Skeletal muscle tissue (tissue), 3 donors: ENCODE measurements at regions not wholly inside any gene's neighbourhood (a gene's known extent, or its start where the extent isn't known, plus 50 kb on each side); places are given as distances from the start of the nearest gene placed in this dataset.

Experiments
- H3K27ac ChIP-seq: one replicate; pipeline ENCODE4 v1.7.0; 2013; ENCODE audit warnings: mild to moderate bottlenecking, low read depth, low read length, inconsistent platforms
- H3K27me3 ChIP-seq, 3 donors: one replicate each; pipeline ENCODE4 v1.7.0; 2013; ENCODE audit warnings: low read length in 3 of 3; ENCODE audit not compliant: control insufficient read depth in 3 of 3, insufficient read depth in 3 of 3
- H3K36me3 ChIP-seq, 3 donors: one replicate each; pipeline ENCODE4 v1.7.0; 2013; ENCODE audit warnings: low read length in 3 of 3; ENCODE audit not compliant: control insufficient read depth in 3 of 3, insufficient read depth in 3 of 3
- H3K4me1 ChIP-seq, 3 donors: one replicate each; pipeline ENCODE4 v1.7.0; 2013; ENCODE audit warnings: low read length in 3 of 3, mild to moderate bottlenecking in 3 of 3; ENCODE audit not compliant: control insufficient read depth in 3 of 3, insufficient read depth in 3 of 3
- H3K4me3 ChIP-seq, 3 donors: one replicate each; pipeline ENCODE4 v1.7.0; 2013; ENCODE audit warnings: low read length in 3 of 3
- H3K9ac ChIP-seq, 3 donors: one replicate each; pipeline ENCODE4 v1.7.0; 2013; ENCODE audit warnings: low read length in 3 of 3, mild to moderate bottlenecking in 3 of 3, moderate library complexity in 2 of 3, low read depth in 1 of 3
- H3K9me3 ChIP-seq, 3 donors: one replicate each; pipeline ENCODE4 v1.7.0; 2013; ENCODE audit warnings: low read length in 3 of 3; ENCODE audit not compliant: control insufficient read depth in 3 of 3
- donor health status: Osteomylitis.

DNA sequence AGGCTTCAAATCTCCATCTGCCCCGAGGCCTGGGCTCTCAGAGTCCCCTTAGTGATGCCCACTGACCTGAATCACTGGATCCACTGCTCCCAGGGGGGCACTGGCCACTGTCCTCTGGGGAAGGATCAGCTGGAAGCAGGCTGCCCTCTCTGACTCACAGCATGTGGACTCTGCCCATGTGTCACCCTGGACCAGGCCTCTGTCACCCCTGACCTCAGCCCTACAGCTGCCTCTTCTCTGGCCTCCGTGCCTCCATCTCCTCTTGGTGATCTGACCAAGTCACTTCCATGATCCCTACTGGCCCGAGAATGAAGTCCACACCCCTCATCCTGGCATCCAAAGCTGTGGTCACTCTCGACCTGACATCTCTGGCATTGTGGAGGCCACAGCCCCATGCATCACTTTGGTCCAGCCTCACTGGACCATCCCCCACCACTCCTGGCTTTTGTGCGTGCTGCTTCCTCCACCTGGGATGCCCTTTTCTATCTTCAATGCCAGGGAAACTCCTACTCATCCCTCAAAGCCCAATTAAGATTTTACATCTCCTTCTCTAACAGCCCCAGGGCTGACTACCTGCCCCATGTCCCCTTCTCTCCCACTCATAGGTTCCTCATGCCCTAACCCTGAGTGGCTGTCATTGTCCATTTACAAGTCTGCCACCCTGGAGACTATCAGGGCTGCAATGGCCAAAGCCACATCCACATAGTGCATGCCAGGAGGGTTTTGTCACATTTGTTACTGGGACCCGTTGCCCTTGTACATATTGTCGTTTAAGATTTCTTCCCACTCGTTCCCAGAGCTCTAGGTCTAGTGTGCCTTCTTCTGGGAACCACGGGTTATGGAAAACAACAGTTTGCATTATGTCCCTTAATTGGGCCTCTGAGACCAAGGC, 685.0 kb downstream of the MATN1 start:
- no peak overlapping the region for H3K4me3 ChIP-seq
- no peak overlapping the region for H3K9ac ChIP-seq
- no peak overlapping the region for H3K27ac ChIP-seq
- H3K9me3 ChIP-seq, result no peaks in the 10 kb centered on the region
- H3K4me1 ChIP-seq, result no peaks in the 10 kb centered on the region
- no peaks in the 10 kb centered on the region for H3K36me3 ChIP-seq
- peaks cover 3 to 22% (median 20%) of the 10 kb centered on the region in 3 donors for H3K27me3 ChIP-seq

- Histone ChIP-seq H3K9ac (no peak overlapping the region), H3K36me3 (no peaks in the 10 kb centered on the region), H3K4me1 (no peaks in the 10 kb centered on the region), H3K27ac (no peak overlapping the region), H3K4me3 (no peak overlapping the region), H3K9me3 (no peaks in the 10 kb centered on the region), H3K27me3 (peaks cover 8 to 27% (median 21%) of the 10 kb centered on the region in 3 donors)
Measured at GRCh38 chr1:30037251-30038118, 685.9 kb downstream of the MATN1 start.

DNA sequence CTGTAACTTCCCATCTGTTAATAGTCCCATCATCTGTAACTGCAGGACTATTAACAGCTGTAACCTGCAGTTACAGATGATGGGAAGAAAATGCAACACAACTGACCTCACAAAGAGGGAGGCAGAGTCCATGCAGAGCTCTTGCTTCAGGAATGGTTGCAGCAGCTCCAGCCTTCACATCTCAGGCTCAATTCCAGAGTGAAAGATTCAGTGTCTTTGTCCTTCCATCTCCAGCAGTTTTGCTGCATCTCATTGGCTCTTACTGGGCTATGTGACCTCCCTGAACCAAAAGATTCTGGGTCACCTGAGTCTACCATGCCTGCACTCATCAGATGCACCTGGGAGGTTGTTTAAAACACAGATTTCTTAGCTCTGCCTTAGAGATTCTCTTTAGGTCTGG, 686.7 kb downstream of the MATN1 start:
- Histone ChIP-seq H3K36me3 (no peaks in the 10 kb centered on the region), H3K9ac (no peak overlapping the region), H3K27ac (no peak overlapping the region), H3K9me3 (no peaks in the 10 kb centered on the region), H3K4me1 (no peaks in the 10 kb centered on the region), H3K4me3 (no peak overlapping the region), H3K27me3 (peaks cover 8 to 27% (median 21%) of the 10 kb centered on the region in 3 donors)

DNA sequence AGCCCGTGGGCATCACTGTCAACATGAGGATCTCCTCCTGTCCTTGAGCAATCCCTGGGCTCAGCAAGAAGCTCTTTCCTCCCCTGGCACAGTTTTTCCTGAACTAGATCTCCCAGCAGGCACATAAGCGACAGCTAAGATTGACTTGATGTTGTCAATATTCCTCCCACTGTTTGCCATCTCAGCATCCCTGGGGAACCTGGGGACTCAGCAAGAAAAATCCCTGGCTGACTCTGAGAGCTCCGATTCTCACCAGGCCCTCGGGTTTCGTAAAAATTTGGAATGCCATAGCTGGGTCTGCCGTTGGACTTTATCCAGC, 687.2 kb downstream of the MATN1 start:
- Histone ChIP-seq H3K4me1 (no peaks in the 10 kb centered on the region), H3K9me3 (no peaks in the 10 kb centered on the region), H3K4me3 (no peak overlapping the region), H3K27me3 (peaks cover 8 to 27% (median 21%) of the 10 kb centered on the region in 3 donors), H3K9ac (no peak overlapping the region), H3K36me3 (no peaks in the 10 kb centered on the region), H3K27ac (no peak overlapping the region)

DNA sequence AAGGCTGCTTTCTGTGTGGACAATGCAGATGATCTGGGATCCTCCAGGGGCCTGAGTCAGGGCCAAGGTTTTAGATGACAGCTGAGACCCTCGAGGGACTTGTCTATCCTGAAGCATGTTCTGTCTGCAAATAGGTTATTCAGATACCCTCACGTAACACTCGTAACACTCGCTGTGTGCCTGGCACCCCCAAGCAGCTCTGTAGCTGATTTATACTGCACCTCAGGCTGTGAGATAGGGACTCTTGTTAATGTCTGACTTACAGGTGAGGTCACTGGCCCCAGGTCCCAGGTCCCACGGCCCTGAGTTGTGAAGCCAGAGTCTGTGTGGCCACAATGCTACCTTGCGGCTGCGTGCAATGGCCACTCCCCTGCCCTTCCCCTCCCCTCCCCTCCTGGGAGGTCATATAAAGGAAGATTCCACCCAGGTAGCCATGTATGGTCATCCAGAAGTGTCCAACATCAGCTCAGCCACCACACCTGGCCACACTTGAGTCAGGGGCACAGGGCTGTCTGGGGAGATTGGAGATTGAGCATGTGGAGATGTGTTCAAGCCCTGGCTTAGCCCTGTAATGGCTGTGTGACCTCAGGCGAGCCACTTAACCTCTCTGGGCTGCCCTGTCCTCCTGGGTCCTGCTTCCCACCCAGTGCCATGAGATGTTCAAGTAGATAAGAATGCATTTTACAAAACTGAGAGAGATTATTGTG, 687.7 kb downstream of the MATN1 start:
- Histone ChIP-seq H3K27ac (no peak overlapping the region), H3K4me1 (no peaks in the 10 kb centered on the region), H3K9ac (no peak overlapping the region), H3K4me3 (no peak overlapping the region), H3K36me3 (no peaks in the 10 kb centered on the region), H3K27me3 (peaks cover 8 to 27% (median 21%) of the 10 kb centered on the region in 3 donors), H3K9me3 (no peaks in the 10 kb centered on the region)

GRCh38 chr1:30034627-30035521, 688.5 kb downstream of the MATN1 start:
- Histone ChIP-seq H3K27me3 (peaks cover 8 to 27% (median 21%) of the 10 kb centered on the region in 3 donors), H3K9ac (no peak overlapping the region), H3K9me3 (no peaks in the 10 kb centered on the region), H3K36me3 (no peaks in the 10 kb centered on the region), H3K4me1 (no peaks in the 10 kb centered on the region), H3K27ac (no peak overlapping the region), H3K4me3 (no peak overlapping the region)

- peaks cover 8 to 27% (median 21%) of the 10 kb centered on the region in 3 donors for H3K27me3 ChIP-seq
Measured at GRCh38 chr1:30034105-30034626, 689.2 kb downstream of the MATN1 start.

GRCh38 chr1:30033256-30034104, 689.9 kb downstream of the MATN1 start:
- H3K9ac ChIP-seq, result no peak overlapping the region
- no peaks in the 10 kb centered on the region for H3K4me1 ChIP-seq
- H3K4me3 ChIP-seq, result no peak overlapping the region
- no peaks in the 10 kb centered on the region for H3K9me3 ChIP-seq
- H3K36me3 ChIP-seq, result no peaks in the 10 kb centered on the region
- H3K27ac ChIP-seq, result no peak overlapping the region
- H3K27me3 ChIP-seq, result peaks cover 8 to 31% (median 21%) of the 10 kb centered on the region in 3 donors

More at GRCh38 chr1:30034105-30034626, 689.2 kb downstream of the MATN1 start:
- Histone ChIP-seq H3K4me3 (no peak overlapping the region), H3K36me3 (no peaks in the 10 kb centered on the region), H3K9ac (no peak overlapping the region), H3K9me3 (no peaks in the 10 kb centered on the region), H3K27ac (no peak overlapping the region), H3K4me1 (no peaks in the 10 kb centered on the region)
